Mammary epithelial cell (primary cell): ENCODE measurements at regions not wholly inside any gene's neighbourhood (a gene's known extent, or its start where the extent isn't known, plus 50 kb on each side); places are given as distances from the start of the nearest gene placed in this dataset.

Experiments used
- CTCF ChIP-seq, 2 donors: IDR thresholded peaks in 1 of 2; conservative IDR thresholded peaks in 1 of 2; 2 replicates each; pipeline ENCODE4 v1.5.1; 2011 to 2012; ENCODE audit warnings: inconsistent platforms in 2 of 2, low read length in 2 of 2, mild to moderate bottlenecking in 2 of 2, control low read depth in 1 of 2, low read depth in 1 of 2; ENCODE audit not compliant: insufficient read depth in 1 of 2; ENCODE audit errors: extremely low read depth in 1 of 2
- EZH2 ChIP-seq: IDR thresholded peaks from 2 replicates; pipeline ENCODE4 v1.6.1; 2012; ENCODE audit warnings: low read length, inconsistent platforms, borderline replicate concordance

GRCh38 chr10:7029672-7030071, 381.2 kb downstream of the SFMBT2 start:
- no peak for TF ChIP-seq CTCF (conservative IDR thresholded peaks at IDR 0.05 in 1 of 2, IDR thresholded peaks at IDR 0.05 in 1 of 2; ENCODE audit: extremely low read depth in 1 of 2, insufficient read depth in 1 of 2, low read depth in 1 of 2, low read length in 2 of 2)
- no peak for TF ChIP-seq EZH2
